Sigmoid colon (tissue), 6 donors: ENCODE measurements at regions not wholly inside any gene's neighbourhood (a gene's known extent, or its start where the extent isn't known, plus 50 kb on each side); places are given as distances from the start of the nearest gene placed in this dataset.

Experiments
- DNase-seq: peaks from one replicate; pipeline ENCODE4 v3.0.0-alpha.2; 2019
- H3K27ac ChIP-seq, 4 donors: fragments of 200-600 bp; sonication (generic); one replicate each; pipeline ENCODE4 v1.5.1; 2016 to 2019; ENCODE audit warnings: mild to moderate bottlenecking in 1 of 4
- H3K27me3 ChIP-seq, 3 donors: fragments of 200-600 bp; sonication (generic); one replicate each; pipeline ENCODE4 v1.5.1; 2019; ENCODE audit warnings: mild to moderate bottlenecking in 1 of 3
- H3K36me3 ChIP-seq, 4 donors: fragments of 200-600 bp; sonication (generic); one replicate each; pipeline ENCODE4 v1.5.1; 2016 to 2019
- H3K4me1 ChIP-seq, 4 donors: fragments of 200-600 bp; sonication (generic); one replicate each; pipeline ENCODE4 v1.5.1; 2017 to 2019
- H3K4me3 ChIP-seq, 4 donors: fragments of 200-600 bp; sonication (generic); one replicate each; pipeline ENCODE4 v1.5.1; 2017 to 2019; ENCODE audit warnings: mild to moderate bottlenecking in 2 of 4, moderate library complexity in 1 of 4
- H3K9me3 ChIP-seq, 4 donors: fragments of 200-600 bp in 3 of 4; sonication (generic) in 3 of 4; one replicate each; pipeline versions ENCODE4 v1.5.1 to v1.6.1; 2013 to 2019
- CTCF ChIP-seq, 4 experiments: fragments of 450-650 bp in 3 of 4; fragments of 200-600 bp in 1 of 4; IDR thresholded peaks; one replicate each; pipeline ENCODE4 v1.5.1; 2016 to 2019; ENCODE audit warnings: antibody characterized with exemption in 4 of 4, mild to moderate bottlenecking in 3 of 4, moderate library complexity in 2 of 4
- EP300 ChIP-seq, 4 donors: sonication (generic); formaldehyde crosslinking; IDR thresholded peaks; one replicate each; pipeline ENCODE4 v1.6.1; 2017; ENCODE audit warnings: antibody characterized with exemption in 4 of 4
- POLR2A ChIP-seq, 2 donors: fragments of 450-650 bp; IDR thresholded peaks; one replicate each; pipeline ENCODE4 v1.6.1; 2016; ENCODE audit warnings: antibody characterized with exemption in 2 of 2, mild to moderate bottlenecking in 2 of 2, moderate library complexity in 2 of 2
- POLR2AphosphoS5 ChIP-seq, 4 donors: sonication (generic); formaldehyde crosslinking; IDR thresholded peaks; one replicate each; pipeline ENCODE4 v1.6.1; 2017; ENCODE audit warnings: antibody characterized with exemption in 4 of 4
- WGBS, 2 donors: extraction: QIAGEN DNeasy Blood & Tissue Kit; methylation state at CpG; one replicate each; pipeline ENCODE4 v1.1.7; 2013; 5-methylcytosine and 5-hydroxymethylcytosine counted together
- intact Hi-C: fragments of 100-400 bp; cut with DNase I; formaldehyde crosslinking; loops from one replicate; pipeline ENCODE4 v1.15.1; 2023
- donor health status: healthy with polysubstance abuse.
- donor health status: healthy.

GRCh38 chr2:220127876-220128275 is 500.4 kb downstream of the SLC4A3 start:
- DNase-seq, result no peak
- peaks cover 0 to 6% (median 0%) of the 10 kb centered on the region in 4 donors for H3K9me3 ChIP-seq
- H3K36me3 ChIP-seq, result no peaks in the 10 kb centered on the region
- no peaks in the 10 kb centered on the region for H3K4me1 ChIP-seq
- 76 to 83% methylated on average over 5 of the region's 5 CpGs for WGBS, 2 donors
- no peaks in the 10 kb centered on the region for H3K27me3 ChIP-seq
- no peak for TF ChIP-seq POLR2A (IDR thresholded peaks at IDR 0.05)
- TF ChIP-seq CTCF (IDR thresholded peaks at IDR 0.05), result no peak
- no peak for TF ChIP-seq POLR2AphosphoS5 (IDR thresholded peaks at IDR 0.05)
- TF ChIP-seq EP300 (IDR thresholded peaks at IDR 0.05), result no peak
- intact Hi-C loops, result no loop called here
- no peak overlapping the region for H3K27ac ChIP-seq
- no peak overlapping the region for H3K4me3 ChIP-seq

- TF ChIP-seq CTCF (IDR thresholded peaks at IDR 0.05), result no peak
- no peak for TF ChIP-seq POLR2AphosphoS5 (IDR thresholded peaks at IDR 0.05)
- TF ChIP-seq EP300 (IDR thresholded peaks at IDR 0.05), result no peak
- no peak for TF ChIP-seq POLR2A (IDR thresholded peaks at IDR 0.05)
- Histone ChIP-seq H3K36me3 (no peaks in the 10 kb centered on the region), H3K4me1 (no peaks in the 10 kb centered on the region), H3K4me3 (no peak overlapping the region), H3K27ac (no peak overlapping the region), H3K9me3 (peaks cover 0 to 6% (median 0%) of the 10 kb centered on the region in 4 donors), H3K27me3 (no peaks in the 10 kb centered on the region)
- intact Hi-C loops, result no loop called here
- DNase-seq, result no peak
- 52 to 67% methylated on average over 7 of the region's 7 CpGs for WGBS, 2 donors
Measured at GRCh38 chr2:220129391-220129790, 502.0 kb downstream of the SLC4A3 start.

- intact Hi-C loops, result no loop called here
- peaks cover 0 to 6% (median 0%) of the 10 kb centered on the region in 4 donors for H3K9me3 ChIP-seq
- H3K36me3 ChIP-seq, result no peaks in the 10 kb centered on the region
- no peak overlapping the region for H3K27ac ChIP-seq
- DNase-seq, result no peak
- TF ChIP-seq POLR2A (IDR thresholded peaks at IDR 0.05), result no peak
- no peak for TF ChIP-seq POLR2AphosphoS5 (IDR thresholded peaks at IDR 0.05)
- no peak for TF ChIP-seq CTCF (IDR thresholded peaks at IDR 0.05)
- TF ChIP-seq EP300 (IDR thresholded peaks at IDR 0.05), result no peak
- no peak overlapping the region for H3K4me3 ChIP-seq
- 70 to 75% methylated on average over 6 of the region's 6 CpGs for WGBS, 2 donors
- no peaks in the 10 kb centered on the region for H3K27me3 ChIP-seq
- no peaks in the 10 kb centered on the region for H3K4me1 ChIP-seq
Measured at GRCh38 chr2:220134756-220135534, 507.5 kb downstream of the SLC4A3 start.

GRCh38 chr2:220143336-220143735 is 515.9 kb downstream of the SLC4A3 start:
- Histone ChIP-seq H3K27me3 (no peaks in the 10 kb centered on the region), H3K4me1 (no peaks in the 10 kb centered on the region), H3K9me3 (no peaks in the 10 kb centered on the region), H3K4me3 (no peak overlapping the region), H3K36me3 (no peaks in the 10 kb centered on the region), H3K27ac (no peak overlapping the region)
- no peak for TF ChIP-seq POLR2A (IDR thresholded peaks at IDR 0.05)
- TF ChIP-seq POLR2AphosphoS5 (IDR thresholded peaks at IDR 0.05), result no peak
- TF ChIP-seq EP300 (IDR thresholded peaks at IDR 0.05), result no peak
- TF ChIP-seq CTCF (IDR thresholded peaks at IDR 0.05), result no peak
- no peak for DNase-seq
- WGBS, 2 donors, result 77 to 85% methylated on average over 2 of the region's 2 CpGs
- intact Hi-C loops, result no loop called here

GRCh38 chr2:220144411-220144810 is 517.0 kb downstream of the SLC4A3 start:
- DNase-seq, result no peak
- H3K4me3 ChIP-seq, result no peak overlapping the region
- no peaks in the 10 kb centered on the region for H3K9me3 ChIP-seq
- H3K4me1 ChIP-seq, result no peaks in the 10 kb centered on the region
- H3K27me3 ChIP-seq, result no peaks in the 10 kb centered on the region
- no peak overlapping the region for H3K27ac ChIP-seq
- 87 to 95% methylated on average over 2 of the region's 2 CpGs for WGBS, 2 donors
- no peak for TF ChIP-seq POLR2A (IDR thresholded peaks at IDR 0.05)
- no peak for TF ChIP-seq EP300 (IDR thresholded peaks at IDR 0.05)
- no peak for TF ChIP-seq POLR2AphosphoS5 (IDR thresholded peaks at IDR 0.05)
- no peak for TF ChIP-seq CTCF (IDR thresholded peaks at IDR 0.05)
- no peaks in the 10 kb centered on the region for H3K36me3 ChIP-seq
- intact Hi-C loops, result no loop called here
